H1 (cell line): ENCODE measurements at regions not wholly inside any gene's neighbourhood (a gene's known extent, or its start where the extent isn't known, plus 50 kb on each side); places are given as distances from the start of the nearest gene placed in this dataset.

Source experiments
- CTCF ChIA-PET: fragments of 300-600 bp; sonication (Branson Sonifier 250); formaldehyde crosslinking; loops from one replicate; lab custom pipeline; 2021; ENCODE audit not compliant: partially characterized antibody; lab: Charles Lee
- POLR2A ChIA-PET: fragments of 300-600 bp; sonication (Branson Sonifier 250); formaldehyde crosslinking; loops from one replicate; lab custom pipeline; 2021; ENCODE audit warnings: inconsistent platforms; ENCODE audit not compliant: partially characterized antibody; lab: Charles Lee
- DNase-seq, 2 experiments: peaks; one replicate each; pipeline versions ENCODE4 v3.0.0 to v3.0.0-alpha.2; 2010 to 2022; ENCODE audit warnings: low spot score in 2 of 2, low read depth in 1 of 2, mixed read lengths in 1 of 2
- FAIRE-seq: peaks from 2 replicates; lab custom pipeline; 2011; peaks lifted over from hg19 to GRCh38; lab: Jason Lieb, UNC
- H2AFZ ChIP-seq: 2 replicates; pipeline ENCODE4 v1.8.1; 2012; ENCODE audit warnings: low read length, inconsistent platforms
- H2AK5ac ChIP-seq: 2 replicates; pipeline ENCODE4 v1.6.1; 2013; ENCODE audit warnings: low read depth, low read length
- H2BK120ac ChIP-seq: replicated peaks from 2 replicates; pipeline ENCODE3; 2013; ENCODE audit warnings: low read depth, low read length, inconsistent platforms
- H2BK12ac ChIP-seq: 2 replicates; pipeline ENCODE4 v1.6.1; 2013; ENCODE audit warnings: low read depth, low read length
- H2BK15ac ChIP-seq: 2 replicates; pipeline ENCODE4 v1.6.1; 2013; ENCODE audit warnings: low read length
- H2BK20ac ChIP-seq: 2 replicates; pipeline ENCODE4 v1.6.1; 2013; ENCODE audit warnings: low read length
- H2BK5ac ChIP-seq: 2 replicates; pipeline ENCODE4 v1.6.1; 2013; ENCODE audit warnings: low read depth, low read length
- H3K14ac ChIP-seq: 2 replicates; pipeline ENCODE4 v1.6.1; 2013; ENCODE audit warnings: inconsistent platforms; ENCODE audit not compliant: insufficient read length
- H3K18ac ChIP-seq: 2 replicates; pipeline ENCODE4 v1.6.1; 2013; ENCODE audit warnings: low read length; ENCODE audit errors: extremely low read depth
- H3K23ac ChIP-seq: 2 replicates; pipeline ENCODE4 v1.6.1; 2013; ENCODE audit warnings: inconsistent platforms; ENCODE audit not compliant: insufficient read length
- H3K23me2 ChIP-seq: 2 replicates; pipeline ENCODE4 v1.6.1; 2013; ENCODE audit warnings: low read depth, low read length
- H3K27ac ChIP-seq: 2 replicates; pipeline ENCODE4 v1.6.1; 2011; ENCODE audit warnings: low read depth, low read length, inconsistent platforms
- H3K27me3 ChIP-seq, 4 experiments: replicated peaks in 1 of 4; 1 replicate in 1 of 4; 2 replicates in 3 of 4; pipeline versions ENCODE4 v1.6.1 to v1.8.1; 2011 to 2013; ENCODE audit warnings: low read length in 3 of 4, mild to moderate bottlenecking in 3 of 4, inconsistent platforms in 2 of 4, mixed read lengths in 2 of 4, moderate library complexity in 1 of 4; ENCODE audit not compliant: control insufficient read depth in 3 of 4, insufficient read depth in 3 of 4; ENCODE audit errors: extremely low read depth in 1 of 4
- H3K36me3 ChIP-seq, 4 experiments: 2 replicates each; pipeline versions ENCODE4 v1.6.1 to v1.8.1; 2011 to 2013; ENCODE audit warnings: mild to moderate bottlenecking in 4 of 4, low read length in 3 of 4, moderate library complexity in 2 of 4, control low read depth in 1 of 4, inconsistent platforms in 1 of 4; ENCODE audit not compliant: insufficient read depth in 4 of 4, control insufficient read depth in 2 of 4
- H3K4ac ChIP-seq: replicated peaks from 2 replicates; pipeline ENCODE3; 2013; ENCODE audit warnings: low read length, low read depth, mixed read lengths, inconsistent platforms; ENCODE audit not compliant: insufficient read length
- H3K4me1 ChIP-seq, 4 experiments: replicated peaks in 1 of 4; 1 replicate in 1 of 4; 2 replicates in 3 of 4; pipeline versions ENCODE4 v1.6.1 to v1.8.1; 2011 to 2013; ENCODE audit warnings: low read length in 3 of 4, inconsistent platforms in 2 of 4, mixed read lengths in 1 of 4; ENCODE audit not compliant: insufficient read depth in 4 of 4, control insufficient read depth in 3 of 4
- H3K4me2 ChIP-seq, 2 experiments: 2 replicates each; pipeline versions ENCODE4 v1.6.1 to v1.8.1; 2011 to 2013; ENCODE audit warnings: low read depth in 2 of 2, low read length in 2 of 2, control low read depth in 1 of 2, inconsistent platforms in 1 of 2, mild to moderate bottlenecking in 1 of 2; ENCODE audit not compliant: insufficient read depth in 1 of 2
- H3K4me3 ChIP-seq, 4 experiments: fragments of 200-600, 300-600 bp in 1 of 4; sonication (generic), shearing (Covaris generic), sonication (Bioruptor Twin) in 1 of 4; 2 replicates each; pipeline versions ENCODE4 v1.5.1 to v1.8.1; 2011 to 2016; ENCODE audit warnings: low read length in 4 of 4, low read depth in 3 of 4, control low read depth in 2 of 4, inconsistent platforms in 2 of 4, mild to moderate bottlenecking in 2 of 4, mixed read lengths in 1 of 4, moderate library complexity in 1 of 4; ENCODE audit not compliant: insufficient read depth in 2 of 4; ENCODE audit errors: extremely low read depth in 1 of 4
- H3K56ac ChIP-seq: replicated peaks from 2 replicates; pipeline ENCODE3; 2013; ENCODE audit warnings: low read depth, mild to moderate bottlenecking, mixed read lengths, low read length, inconsistent platforms; ENCODE audit not compliant: insufficient read length
- H3K79me1 ChIP-seq: 2 replicates; pipeline ENCODE4 v1.6.1; 2013; ENCODE audit warnings: low read depth, low read length, control low read depth
- H3K79me2 ChIP-seq, 2 experiments: 2 replicates each; pipeline versions ENCODE4 v1.6.1 to v1.8.1; 2012 to 2013; ENCODE audit warnings: low read length in 2 of 2, mild to moderate bottlenecking in 2 of 2, inconsistent platforms in 1 of 2; ENCODE audit not compliant: insufficient read depth in 2 of 2, control insufficient read depth in 1 of 2
- H3K9ac ChIP-seq, 4 experiments: replicated peaks in 1 of 4; 1 replicate in 1 of 4; 2 replicates in 3 of 4; pipeline versions ENCODE4 v1.6.1 to v1.8.1; 2011 to 2013; ENCODE audit warnings: low read depth in 3 of 4, low read length in 3 of 4, control low read depth in 2 of 4, mild to moderate bottlenecking in 2 of 4, moderate library complexity in 2 of 4, inconsistent platforms in 1 of 4; ENCODE audit errors: extremely low read depth in 1 of 4
- H3K9me3 ChIP-seq, 2 experiments: 2 replicates each; pipeline versions ENCODE4 v1.6.1 to v1.8.1; 2012 to 2013; ENCODE audit warnings: mild to moderate bottlenecking in 2 of 2, moderate library complexity in 2 of 2, control low read depth in 1 of 2, inconsistent platforms in 1 of 2, low read depth in 1 of 2, low read length in 1 of 2, mixed read lengths in 1 of 2; ENCODE audit not compliant: insufficient read depth in 2 of 2
- H4K20me1 ChIP-seq, 2 experiments: replicated peaks in 1 of 2; 2 replicates each; pipeline versions ENCODE3 to v1.8.1; 2011 to 2013; ENCODE audit warnings: inconsistent platforms in 2 of 2, low read length in 2 of 2, mild to moderate bottlenecking in 1 of 2; ENCODE audit not compliant: insufficient read depth in 2 of 2, control insufficient read depth in 1 of 2
- H4K5ac ChIP-seq: 2 replicates; pipeline ENCODE4 v1.6.1; 2013; ENCODE audit warnings: low read length, low read depth, mixed read lengths, inconsistent platforms; ENCODE audit not compliant: insufficient read length
- H4K8ac ChIP-seq: 2 replicates; pipeline ENCODE4 v1.8.0; 2013; ENCODE audit warnings: mild to moderate bottlenecking, moderate library complexity, low read length, inconsistent platforms; ENCODE audit not compliant: insufficient read depth; ENCODE audit errors: extremely low read depth
- H4K91ac ChIP-seq: replicated peaks from 2 replicates; pipeline ENCODE3; 2013; ENCODE audit warnings: low read length, mixed read lengths, inconsistent platforms; ENCODE audit not compliant: insufficient read length
- ATF2 ChIP-seq: IDR thresholded peaks from 2 replicates; pipeline ENCODE4 v1.6.1; 2012; ENCODE audit warnings: low read length, inconsistent platforms
- CEBPB ChIP-seq: IDR thresholded peaks from 2 replicates; pipeline ENCODE4 v1.6.1; 2012; ENCODE audit warnings: low read depth, low read length
- RNF2 ChIP-seq: fragments of 200-900, 300-1000 bp; sonication (generic); IDR thresholded peaks from 2 replicates; pipeline ENCODE4 v1.7.1; 2016; ENCODE audit warnings: borderline replicate concordance, low read depth, mild to moderate bottlenecking, antibody characterized with exemption, low read length; ENCODE audit not compliant: poor library complexity, severe bottlenecking; ENCODE audit errors: missing control alignments
- WGBS, 2 experiments: shearing (Covaris generic) in 1 of 2; methylation state at CpG; one replicate each; pipeline versions ENCODE4 v1.1.6 to v1.1.7; 2013 to 2015; ENCODE audit warnings: low lambda C conversion rate in 2 of 2, mixed read lengths in 2 of 2, inconsistent platforms in 1 of 2, low coverage in 1 of 2, missing lambda C conversion rate in 1 of 2; ENCODE audit not compliant: insufficient replicate concordance in 2 of 2, insufficient coverage in 1 of 2, insufficient read length in 1 of 2; ENCODE audit errors: extremely low coverage in 1 of 2, missing lambda C conversion rate in 1 of 2; 5-methylcytosine and 5-hydroxymethylcytosine counted together

- FAIRE-seq (no peak), DNase-seq (no peak)
- Histone ChIP-seq H3K27ac (no peak overlapping the region), H3K56ac (no peak overlapping the region), H2BK20ac (0 out of 2 replicates have a peak overlapping the region, but pooled peaks have one; percentile 10), H2AK5ac (no peak overlapping the region), H3K18ac (peak overlapping the region; percentile 20; the same call in 1 of the 2 replicates), H4K20me1 (no peaks in the 10 kb centered on the region), H3K9me3 (no peaks in the 10 kb centered on the region), H3K4me2 (no peak overlapping the region), H2BK5ac (peak overlapping the region; percentile 53; the same call in 1 of the 2 replicates), H4K91ac (peak overlapping the region; percentile 61), H3K14ac (no peak overlapping the region), H2BK12ac (no peak overlapping the region; the same call in 1 of the 2 replicates), H3K4me3 (no peak overlapping the region), H3K4ac (no peak overlapping the region), H2BK120ac (peak overlapping the region; percentile 94), H3K27me3 (no peaks in the 10 kb centered on the region), H3K79me1 (no peaks in the 10 kb centered on the region), H3K36me3 (no peaks in the 10 kb centered on the region), H3K23ac (no peak overlapping the region), H4K8ac (no peak overlapping the region), H2AFZ (no peak overlapping the region), H4K5ac (peak overlapping the region; percentile 51), H3K23me2 (no peaks in the 10 kb centered on the region), H3K9ac (no peak overlapping the region), H2BK15ac (no peak overlapping the region), H3K79me2 (no peaks in the 10 kb centered on the region), H3K4me1 (peaks cover 3 to 20% (median 11%) of the 10 kb centered on the region in 4 experiments; a peak in 6 of 7 replicates)
- WGBS, 2 experiments: 81% methylated on average over 1 of the region's 1 CpG; no CpG with 5 or more reads in 1 of the 2 experiments
- TF ChIP-seq RNF2 (no peak), CEBPB (peak; percentile 70), ATF2 (no peak)
- ChIA-PET POLR2A (interaction anchor here (0.9 to 1.8 kb wide), 5 partner anchors 37 to 213 kb away, joined by 3 to 7 read pairs (median 4); no protein-coding TSS in a partner anchor), CTCF (interaction anchor here (0.8 kb wide), 1 partner anchor 80 kb away, joined by 3 read pairs; no protein-coding TSS in a partner anchor)
Observed at GRCh38 chr7:138245682-138246081, 169.4 kb downstream of the AKR1D1 start.
